ENCODE measurements at regions not wholly inside any gene's neighbourhood (a gene's known extent, or its start where the extent isn't known, plus 50 kb on each side); places are given as distances from the start of the nearest gene placed in this dataset.

GRCh38 chr13:80690208-80690607 is 349.3 kb upstream of the SPRY2 start:
- ATAC-seq: no peak
- Histone ChIP-seq H3K4me1 (no peaks in the 10 kb centered on the region), H3K9me3 (no peaks in the 10 kb centered on the region), H3K4me3 (no peak overlapping the region), H3K27ac (no peak overlapping the region), H3K36me3 (ENCODE audit: insufficient read depth in 1 of 2, low read depth in 1 of 2) (no peaks in the 10 kb centered on the region), H3K27me3 (ENCODE audit: insufficient read depth in 3 of 3, low read length in 2 of 3) (no peaks in the 10 kb centered on the region)
- no peak for TF ChIP-seq CTCF (IDR thresholded peaks at IDR 0.05)
- no peak for DNase-seq
- 87 to 93% (median 93%) methylated on average over 3 of the region's 3 CpGs for WGBS, 3 donors
- intact Hi-C loops (cut with DNase I): no loop called here

GRCh38 chr13:80688593-80688992 is 347.7 kb upstream of the SPRY2 start:
- Histone ChIP-seq H3K27me3 (ENCODE audit: insufficient read depth in 3 of 3, low read length in 2 of 3) (no peaks in the 10 kb centered on the region), H3K4me3 (no peak overlapping the region), H3K4me1 (no peaks in the 10 kb centered on the region), H3K9me3 (no peaks in the 10 kb centered on the region), H3K27ac (no peak overlapping the region), H3K36me3 (ENCODE audit: insufficient read depth in 1 of 2, low read depth in 1 of 2) (no peaks in the 10 kb centered on the region)
- TF ChIP-seq CTCF (IDR thresholded peaks at IDR 0.05): no peak
- intact Hi-C loops (cut with DNase I): no loop called here
- ATAC-seq (no peak), DNase-seq (no peak)

GRCh38 chr13:80685942-80686341 is 345.0 kb upstream of the SPRY2 start:
- intact Hi-C loops (cut with DNase I): no loop called here
- no peak for TF ChIP-seq CTCF (IDR thresholded peaks at IDR 0.05)
- ATAC-seq (no peak), DNase-seq (no peak)
- Histone ChIP-seq H3K4me1 (no peaks in the 10 kb centered on the region), H3K36me3 (ENCODE audit: insufficient read depth in 1 of 2, low read depth in 1 of 2) (no peaks in the 10 kb centered on the region), H3K4me3 (no peak overlapping the region), H3K27ac (no peak overlapping the region), H3K9me3 (no peaks in the 10 kb centered on the region), H3K27me3 (ENCODE audit: insufficient read depth in 3 of 3, low read length in 2 of 3) (no peaks in the 10 kb centered on the region)
- WGBS, 3 donors: 91 to 96% (median 94%) methylated on average over 1 of the region's 1 CpG

- H3K4me1 ChIP-seq: no peaks in the 10 kb centered on the region
- H3K9me3 ChIP-seq: no peaks in the 10 kb centered on the region
- no peaks in the 10 kb centered on the region for H3K27me3 ChIP-seq (ENCODE audit: insufficient read depth in 3 of 3, low read length in 2 of 3)
- DNase-seq (no peak), ATAC-seq (no peak)
- intact Hi-C loops (cut with DNase I): no loop called here
- WGBS, 3 donors: 45 to 60% (median 48%) methylated on average over 2 of the region's 2 CpGs
- no peaks in the 10 kb centered on the region for H3K36me3 ChIP-seq (ENCODE audit: insufficient read depth in 1 of 2, low read depth in 1 of 2)
- H3K4me3 ChIP-seq: no peak overlapping the region
- no peak for TF ChIP-seq CTCF (IDR thresholded peaks at IDR 0.05)
- H3K27ac ChIP-seq: no peak overlapping the region
Measured at GRCh38 chr13:80684217-80684991, 343.5 kb upstream of the SPRY2 start.
